ENCODE measurements at regions not wholly inside any gene's neighbourhood (a gene's known extent, or its start where the extent isn't known, plus 50 kb on each side); places are given as distances from the start of the nearest gene placed in this dataset.

DNA sequence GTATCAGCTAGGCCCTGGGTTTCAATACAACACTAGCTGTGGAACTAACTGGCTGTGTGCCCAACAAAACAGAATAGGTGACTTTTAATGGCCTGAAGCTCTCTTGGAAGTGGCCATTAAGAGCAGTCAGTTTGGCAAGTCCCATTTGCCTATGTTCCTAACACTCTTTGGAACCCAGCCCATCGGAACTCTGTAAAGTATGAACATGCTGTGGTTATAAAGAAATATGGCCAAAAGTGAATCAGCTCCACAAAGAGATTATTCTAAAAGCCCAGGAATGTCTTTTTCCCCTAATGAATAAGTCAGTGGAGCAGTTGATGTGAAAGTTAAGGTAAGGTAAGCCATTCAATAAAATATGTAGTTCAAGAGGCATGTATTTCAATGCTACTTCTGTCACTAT lies 223.7 kb upstream of the ADAMTS5 start:
- TF ChIP-seq POLR2A (IDR thresholded peaks at IDR 0.05), result no peak
- TF ChIP-seq CTCF (IDR thresholded peaks at IDR 0.05), result no peak
- no peak for TF ChIP-seq POLR2AphosphoS5 (IDR thresholded peaks at IDR 0.05)
